Mesenchymal stem cell (in vitro differentiated cells and primary cell): ENCODE measurements at regions not wholly inside any gene's neighbourhood (a gene's known extent, or its start where the extent isn't known, plus 50 kb on each side); places are given as distances from the start of the nearest gene placed in this dataset.

Experiments used
- DNase-seq: peaks from one replicate; pipeline ENCODE4 v3.0.0-alpha.2; 2013
- H2AFZ ChIP-seq: one replicate; pipeline ENCODE4 v1.6.1; 2013; ENCODE audit warnings: low read depth, mild to moderate bottlenecking, control low read depth, inconsistent platforms, low read length, moderate library complexity
- H2AK5ac ChIP-seq: 2 replicates; pipeline ENCODE4 v1.6.1; 2013; ENCODE audit warnings: low read length, moderate library complexity, mild to moderate bottlenecking, inconsistent platforms; ENCODE audit not compliant: severe bottlenecking
- H2BK120ac ChIP-seq: one replicate; pipeline ENCODE4 v1.6.1; 2013; ENCODE audit warnings: low read depth, mild to moderate bottlenecking, inconsistent platforms, low read length, moderate library complexity
- H2BK12ac ChIP-seq, 2 experiments: one replicate each; pipeline ENCODE4 v1.6.1; 2013; ENCODE audit warnings: inconsistent platforms in 2 of 2, low read length in 2 of 2, mild to moderate bottlenecking in 2 of 2, moderate library complexity in 2 of 2, control low read depth in 1 of 2
- H2BK15ac ChIP-seq: one replicate; pipeline ENCODE4 v1.6.1; 2013; ENCODE audit warnings: mild to moderate bottlenecking, low read depth, inconsistent platforms; ENCODE audit not compliant: poor library complexity, severe bottlenecking
- H2BK5ac ChIP-seq: 2 replicates; pipeline ENCODE4 v1.6.1; 2013; ENCODE audit warnings: low read depth, mild to moderate bottlenecking, low read length, control low read depth, inconsistent platforms; ENCODE audit not compliant: poor library complexity, severe bottlenecking
- H3K14ac ChIP-seq, 2 experiments: one replicate each; pipeline ENCODE4 v1.6.1; 2013; ENCODE audit warnings: inconsistent platforms in 2 of 2, low read length in 2 of 2, control low read depth in 1 of 2, mild to moderate bottlenecking in 1 of 2, moderate library complexity in 1 of 2
- H3K18ac ChIP-seq, 2 experiments: one replicate each; pipeline ENCODE4 v1.6.1; 2013; ENCODE audit warnings: inconsistent platforms in 2 of 2, low read length in 2 of 2, control low read depth in 1 of 2, low read depth in 1 of 2, mild to moderate bottlenecking in 1 of 2
- H3K23ac ChIP-seq, 2 experiments: one replicate each; pipeline ENCODE4 v1.6.1; 2013; ENCODE audit warnings: inconsistent platforms in 2 of 2, low read length in 2 of 2, mild to moderate bottlenecking in 2 of 2, moderate library complexity in 2 of 2, control low read depth in 1 of 2
- H3K27ac ChIP-seq: 2 replicates; pipeline ENCODE4 v1.5.1; 2013; ENCODE audit warnings: mild to moderate bottlenecking, moderate library complexity, low read length, control low read depth, inconsistent platforms; ENCODE audit not compliant: poor library complexity, severe bottlenecking
- H3K27me3 ChIP-seq, 2 experiments: 2 replicates each; pipeline versions ENCODE4 v1.6.1 to v1.7.0; 2013; ENCODE audit warnings: low read length in 2 of 2, mild to moderate bottlenecking in 2 of 2, moderate library complexity in 2 of 2, control low read depth in 1 of 2, inconsistent platforms in 1 of 2; ENCODE audit not compliant: control insufficient read depth in 1 of 2, insufficient read depth in 1 of 2
- H3K36me3 ChIP-seq, 2 experiments: 2 replicates each; pipeline versions ENCODE4 v1.6.1 to v1.7.0; 2013; ENCODE audit warnings: low read length in 2 of 2, control low read depth in 1 of 2, inconsistent platforms in 1 of 2, low read depth in 1 of 2, mild to moderate bottlenecking in 1 of 2; ENCODE audit not compliant: insufficient read depth in 2 of 2, control insufficient read depth in 1 of 2
- H3K4ac ChIP-seq, 2 experiments: one replicate each; pipeline ENCODE4 v1.6.1; 2013; ENCODE audit warnings: inconsistent platforms in 2 of 2, low read length in 2 of 2, mild to moderate bottlenecking in 2 of 2, moderate library complexity in 2 of 2, control low read depth in 1 of 2, low read depth in 1 of 2
- H3K4me1 ChIP-seq: 2 replicates; pipeline ENCODE4 v1.6.1; 2013; ENCODE audit warnings: low read depth, low read length, control low read depth; ENCODE audit not compliant: control insufficient read depth, insufficient read depth
- H3K4me2 ChIP-seq: 2 replicates; pipeline ENCODE4 v1.6.1; 2013; ENCODE audit warnings: low read length, mild to moderate bottlenecking, inconsistent platforms; ENCODE audit not compliant: poor library complexity, severe bottlenecking
- H3K4me3 ChIP-seq, 2 experiments: 2 replicates each; pipeline versions ENCODE4 v1.5.1 to v1.7.0; 2013; ENCODE audit warnings: low read length in 2 of 2, mild to moderate bottlenecking in 2 of 2, control low read depth in 1 of 2, low read depth in 1 of 2; ENCODE audit not compliant: insufficient read depth in 1 of 2
- H3K79me1 ChIP-seq: replicated peaks from 2 replicates; pipeline ENCODE4 v1.6.1; 2013; ENCODE audit warnings: mild to moderate bottlenecking, control low read depth, low read length, inconsistent platforms; ENCODE audit not compliant: poor library complexity, severe bottlenecking
- H3K9ac ChIP-seq: 2 replicates; pipeline ENCODE4 v1.7.0; 2013; ENCODE audit warnings: mild to moderate bottlenecking, low read length, moderate library complexity
- H3K9me3 ChIP-seq: 2 replicates; pipeline ENCODE4 v1.7.0; 2013; ENCODE audit warnings: mild to moderate bottlenecking, low read length; ENCODE audit not compliant: control insufficient read depth
- H4K8ac ChIP-seq: one replicate; pipeline ENCODE4 v1.6.1; 2013; ENCODE audit warnings: inconsistent platforms, mild to moderate bottlenecking, low read length, moderate library complexity
- H4K91ac ChIP-seq: one replicate; pipeline ENCODE4 v1.6.1; 2013; ENCODE audit warnings: mild to moderate bottlenecking, low read length, inconsistent platforms
- WGBS: methylation state at CpG from one replicate; pipeline ENCODE4 v1.1.7; 2013; ENCODE audit warnings: mixed read lengths; 5-methylcytosine and 5-hydroxymethylcytosine counted together

GRCh38 chr1:114032271-114033215, 53.3 kb downstream of the OLFML3 start:
- Histone ChIP-seq H3K18ac (no peak overlapping the region), H2BK15ac (no peak overlapping the region), H2AK5ac (peak overlapping the region; percentile 20), H3K4ac (no peak overlapping the region), H3K4me3 (peak overlapping the region in 1 of 2 experiments; percentile 57), H2BK120ac (no peak overlapping the region), H3K36me3 (no peaks in the 10 kb centered on the region), H3K79me1 (no peaks in the 10 kb centered on the region), H3K27ac (no peak overlapping the region), H2AFZ (no peak overlapping the region), H4K8ac (no peak overlapping the region), H3K23ac (no peak overlapping the region), H3K4me2 (no peak overlapping the region), H3K14ac (no peak overlapping the region), H3K9ac (peak overlapping the region; percentile 60), H3K4me1 (peaks cover 6% of the 10 kb centered on the region), H4K91ac (no peak overlapping the region), H3K27me3 (no peaks in the 10 kb centered on the region), H2BK12ac (no peak overlapping the region), H3K9me3 (no peaks in the 10 kb centered on the region), H2BK5ac (no peak overlapping the region)
- 43% methylated on average over 7 of the region's 7 CpGs for WGBS
- peak; percentile 58 for DNase-seq

- H3K18ac ChIP-seq, result no peak overlapping the region
- no peak overlapping the region for H2AFZ ChIP-seq
- H3K4me2 ChIP-seq, result peak overlapping the region; percentile 11
- H2BK12ac ChIP-seq, result no peak overlapping the region
- peak; percentile 22 for DNase-seq
- H3K23ac ChIP-seq, result no peak overlapping the region
- no peaks in the 10 kb centered on the region for H3K27me3 ChIP-seq
- H3K4ac ChIP-seq, result no peak overlapping the region
- peak overlapping the region; percentile 20 for H2BK5ac ChIP-seq
- H4K8ac ChIP-seq, result no peak overlapping the region
- H2BK15ac ChIP-seq, result no peak overlapping the region
- no peak overlapping the region for H4K91ac ChIP-seq
- H3K14ac ChIP-seq, result no peak overlapping the region
- WGBS, result 17% methylated on average over 4 of the region's 5 CpGs
- H3K4me1 ChIP-seq, result peaks cover 6% of the 10 kb centered on the region
- H3K27ac ChIP-seq, result no peak overlapping the region
- H2BK120ac ChIP-seq, result no peak overlapping the region
- peak overlapping the region in 1 of 2 experiments; percentile 57 for H3K4me3 ChIP-seq
- no peaks in the 10 kb centered on the region for H3K36me3 ChIP-seq
- H3K79me1 ChIP-seq, result no peaks in the 10 kb centered on the region
- no peak overlapping the region for H3K9ac ChIP-seq
- no peaks in the 10 kb centered on the region for H3K9me3 ChIP-seq
- no peak overlapping the region for H2AK5ac ChIP-seq
Measured at GRCh38 chr1:114033216-114033706, 54.0 kb downstream of the OLFML3 start.

- Histone ChIP-seq H3K79me1 (no peaks in the 10 kb centered on the region), H3K4me1 (peaks cover 6% of the 10 kb centered on the region), H3K27me3 (no peaks in the 10 kb centered on the region), H2BK12ac (no peak overlapping the region), H3K36me3 (no peaks in the 10 kb centered on the region), H3K27ac (no peak overlapping the region), H2BK5ac (no peak overlapping the region), H3K9ac (no peak overlapping the region), H2AFZ (no peak overlapping the region), H2BK120ac (no peak overlapping the region), H3K4me2 (no peak overlapping the region), H3K18ac (no peak overlapping the region), H3K4me3 (no peak overlapping the region), H2AK5ac (no peak overlapping the region), H4K91ac (no peak overlapping the region), H3K23ac (no peak overlapping the region), H2BK15ac (no peak overlapping the region), H3K14ac (no peak overlapping the region), H3K9me3 (no peaks in the 10 kb centered on the region), H4K8ac (no peak overlapping the region), H3K4ac (no peak overlapping the region)
- 18% methylated on average over 2 of the region's 2 CpGs for WGBS
- DNase-seq, result no peak
Measured at GRCh38 chr1:114033961-114034360, 54.7 kb downstream of the OLFML3 start.

- Histone ChIP-seq H3K9me3 (no peaks in the 10 kb centered on the region), H3K9ac (no peak overlapping the region), H3K36me3 (no peaks in the 10 kb centered on the region), H2AK5ac (no peak overlapping the region), H2BK120ac (no peak overlapping the region), H3K4me1 (peaks cover 6% of the 10 kb centered on the region), H3K14ac (no peak overlapping the region), H3K27ac (no peak overlapping the region), H3K23ac (no peak overlapping the region), H3K18ac (no peak overlapping the region), H4K8ac (no peak overlapping the region), H3K79me1 (no peaks in the 10 kb centered on the region), H3K27me3 (no peaks in the 10 kb centered on the region), H2BK12ac (no peak overlapping the region), H2BK5ac (no peak overlapping the region), H2BK15ac (no peak overlapping the region), H3K4me2 (no peak overlapping the region), H2AFZ (no peak overlapping the region), H3K4me3 (no peak overlapping the region), H3K4ac (no peak overlapping the region), H4K91ac (no peak overlapping the region)
- DNase-seq, result no peak
- 65% methylated on average over 7 of the region's 8 CpGs for WGBS
Measured at GRCh38 chr1:114034567-114035303, 55.5 kb downstream of the OLFML3 start.
